GM23338 (cell line): ENCODE measurements at regions not wholly inside any gene's neighbourhood (a gene's known extent, or its start where the extent isn't known, plus 50 kb on each side); places are given as distances from the start of the nearest gene placed in this dataset.

ENCODE experiments used
- ATAC-seq: fragments of 200-7000 bp; cut with Tn5 transposase; 3 replicates; pipeline ENCODE4 v1.9.1; 2020
- DNase-seq: peaks from one replicate; pipeline ENCODE4 v3.0.0-alpha.2; 2015; ENCODE audit warnings: low spot score
- H2AFZ ChIP-seq: fragments of 200-600 bp; sonication (generic); 2 replicates; pipeline ENCODE4 v1.8.0; 2016; ENCODE audit warnings: antibody characterized with exemption, mild to moderate bottlenecking, moderate library complexity
- H3F3A ChIP-seq: fragments of 200-600 bp; sonication (generic); replicated peaks from 2 replicates; pipeline ENCODE4 v1.8.0; 2017; ENCODE audit warnings: antibody characterized with exemption, mixed run types, low read depth
- H3K27ac ChIP-seq: fragments of 200-600 bp; sonication (generic); 2 replicates; pipeline ENCODE4 v1.6.1; 2016; ENCODE audit warnings: low read depth
- H3K27me3 ChIP-seq: fragments of 200-600 bp; sonication (generic); 2 replicates; pipeline ENCODE4 v1.8.0; 2016; ENCODE audit warnings: mild to moderate bottlenecking, mixed run types, moderate library complexity; ENCODE audit not compliant: insufficient read depth
- H3K36me3 ChIP-seq: fragments of 200-600 bp; sonication (generic); 2 replicates; pipeline ENCODE4 v1.8.0; 2016; ENCODE audit warnings: mild to moderate bottlenecking; ENCODE audit not compliant: insufficient read depth
- H3K4me1 ChIP-seq: fragments of 200-600 bp; sonication (generic); 2 replicates; pipeline ENCODE4 v1.8.0; 2016; ENCODE audit warnings: mild to moderate bottlenecking, moderate library complexity; ENCODE audit not compliant: insufficient read depth
- H3K4me2 ChIP-seq: fragments of 200-600 bp; sonication (generic); 2 replicates; pipeline ENCODE4 v1.7.1; 2017; ENCODE audit warnings: mixed run types
- H3K4me3 ChIP-seq: fragments of 200-600 bp; sonication (generic); 2 replicates; pipeline ENCODE4 v1.6.1; 2016; ENCODE audit warnings: mixed run types
- H3K79me2 ChIP-seq: fragments of 200-600 bp; sonication (generic); replicated peaks from 2 replicates; pipeline ENCODE4 v1.8.0; 2017; ENCODE audit warnings: mild to moderate bottlenecking; ENCODE audit not compliant: insufficient read depth
- H3K9me2 ChIP-seq: fragments of 200-600 bp; sonication (generic); 2 replicates; pipeline ENCODE4 v1.8.0; 2017; ENCODE audit not compliant: insufficient read depth
- H4K20me1 ChIP-seq: fragments of 200-600 bp; sonication (generic); replicated peaks from 2 replicates; pipeline ENCODE4 v1.8.0; 2017; ENCODE audit warnings: mild to moderate bottlenecking; ENCODE audit not compliant: insufficient read depth
- H3K27ac Mint-ChIP-seq: 2 replicates; pipeline ENCODE4 v1.8.0; 2020; ENCODE audit warnings: inconsistent platforms, mild to moderate bottlenecking, moderate library complexity, mixed read lengths
- H3K27me3 Mint-ChIP-seq: 3 replicates; pipeline ENCODE4 v1.8.0; 2022; ENCODE audit warnings: low read depth, mild to moderate bottlenecking, moderate library complexity, mixed read lengths, inconsistent platforms; ENCODE audit not compliant: insufficient read depth, poor library complexity
- H3K36me3 Mint-ChIP-seq: 3 replicates; pipeline ENCODE4 v1.8.0; 2021; ENCODE audit warnings: low read depth, mild to moderate bottlenecking, inconsistent platforms, moderate library complexity, mixed read lengths
- H3K4me1 Mint-ChIP-seq: 3 replicates; pipeline ENCODE4 v1.8.0; 2020; ENCODE audit warnings: mild to moderate bottlenecking, inconsistent platforms, mixed read lengths
- H3K4me3 Mint-ChIP-seq: 3 replicates; pipeline ENCODE4 v1.8.0; 2021; ENCODE audit warnings: moderate library complexity, mild to moderate bottlenecking, inconsistent platforms, mixed read lengths
- H3K9me3 Mint-ChIP-seq: 3 replicates; pipeline ENCODE4 v1.8.0; 2020; ENCODE audit warnings: moderate library complexity, mild to moderate bottlenecking, inconsistent platforms, mixed read lengths
- CREB1 ChIP-seq: fragments of 250-450 bp; sonication (Bioruptor Pico); IDR thresholded peaks from 2 replicates; pipeline ENCODE4 v1.5.0; 2020; ENCODE audit warnings: low read depth, mild to moderate bottlenecking, moderate library complexity
- CTCF ChIP-seq, 2 experiments: fragments of 200-600 bp in 1 of 2; sonication (generic) in 1 of 2; conservative IDR thresholded peaks; 2 replicates each; pipeline versions ENCODE4 v1.5.1 to v1.6.1; 2016 to 2017; ENCODE audit warnings: antibody characterized with exemption in 2 of 2, low read depth in 2 of 2, mild to moderate bottlenecking in 2 of 2, moderate library complexity in 1 of 2
- ETS1 ChIP-seq: IDR thresholded peaks from 2 replicates; pipeline ENCODE4 v1.6.1; 2016; ENCODE audit warnings: antibody characterized with exemption
- EZH2 ChIP-seq: fragments of 200-600 bp; sonication (generic); IDR thresholded peaks from one replicate; pipeline ENCODE4 v1.8.0; 2017; ENCODE audit warnings: antibody characterized with exemption, mild to moderate bottlenecking, low read depth; ENCODE audit not compliant: unreplicated experiment
- EZH2phosphoT487 ChIP-seq: fragments of 200-600 bp; sonication (generic); IDR thresholded peaks from one replicate; pipeline ENCODE4 v1.8.1; 2018; ENCODE audit warnings: antibody characterized with exemption; ENCODE audit not compliant: unreplicated experiment
- JUNB ChIP-seq: IDR thresholded peaks from one replicate; pipeline ENCODE4 v1.6.1; 2016; ENCODE audit warnings: antibody characterized with exemption; ENCODE audit not compliant: unreplicated experiment
- NANOG ChIP-seq: IDR thresholded peaks from 2 replicates; pipeline ENCODE4 v1.6.1; 2016; ENCODE audit warnings: antibody characterized with exemption, borderline replicate concordance
- POLR2AphosphoS5 ChIP-seq: IDR thresholded peaks from 2 replicates; pipeline ENCODE4 v1.6.1; 2016; ENCODE audit warnings: antibody characterized with exemption, low read depth
- REST ChIP-seq: IDR thresholded peaks from one replicate; pipeline ENCODE4 v1.6.1; 2018; ENCODE audit warnings: antibody characterized with exemption; ENCODE audit not compliant: unreplicated experiment
- STAT1 ChIP-seq: IDR thresholded peaks from one replicate; pipeline ENCODE4 v1.6.1; 2016; ENCODE audit warnings: antibody characterized with exemption; ENCODE audit not compliant: unreplicated experiment
- ZNF114 ChIP-seq: fragments of 250-450 bp; sonication (Bioruptor Pico); IDR thresholded peaks from 2 replicates; pipeline ENCODE4 v1.5.0; 2020; ENCODE audit warnings: mild to moderate bottlenecking, moderate library complexity
- ZNF331 ChIP-seq: fragments of 250-450 bp; sonication (Bioruptor Pico); IDR thresholded peaks from 2 replicates; pipeline ENCODE4 v1.5.0; 2020; ENCODE audit warnings: low read depth, mild to moderate bottlenecking, moderate library complexity
- ZNF462 ChIP-seq: fragments of 250-450 bp; sonication (Bioruptor Pico); IDR thresholded peaks from 2 replicates; pipeline ENCODE4 v1.5.0; 2020; ENCODE audit warnings: mild to moderate bottlenecking, moderate library complexity

GRCh38 chr5:97418462-97418861 lies 235.4 kb upstream of the RIOK2 start:
- no peak for ATAC-seq

More at GRCh38 chr5:97418462-97418861, 235.4 kb upstream of the RIOK2 start:
- Histone ChIP-seq H3K4me3 (no peak overlapping the region), H3K27ac (no peak overlapping the region), H3F3A (no peaks in the 10 kb centered on the region), H3K27me3 (no peaks in the 10 kb centered on the region), H3K4me2 (no peak overlapping the region), H3K4me1 (0 out of 2 replicates have a peak, but pooled peaks cover 5% of the 10 kb centered on the region), H3K9me2 (no peaks in the 10 kb centered on the region), H2AFZ (no peak overlapping the region; the same call in 1 of the 2 replicates), H3K36me3 (no peaks in the 10 kb centered on the region), H4K20me1 (no peaks in the 10 kb centered on the region), H3K79me2 (no peaks in the 10 kb centered on the region)
- Mint-ChIP-seq H3K9me3 (no peaks in the 10 kb centered on the region), H3K4me1 (peaks cover 6% of the 10 kb centered on the region; the same call in 2 of the 3 replicates), H3K4me3 (no peak overlapping the region), H3K27me3 (no peaks in the 10 kb centered on the region), H3K27ac (no peak overlapping the region; the same call in 1 of the 2 replicates), H3K36me3 (no peaks in the 10 kb centered on the region)
- DNase-seq = no peak
- TF ChIP-seq NANOG = no peak
- TF ChIP-seq EZH2 = no peak
- no peak for TF ChIP-seq ETS1
- no peak for TF ChIP-seq CTCF (conservative IDR thresholded peaks at IDR 0.05; ENCODE audit: low read depth in 2 of 2)
- no peak for TF ChIP-seq POLR2AphosphoS5
- no peak for TF ChIP-seq JUNB
- no peak for TF ChIP-seq ZNF462 (CRISPR knock-in tag)
- TF ChIP-seq CREB1 = no peak
- TF ChIP-seq ZNF114 (CRISPR knock-in tag) = no peak
- no peak for TF ChIP-seq ZNF331
- TF ChIP-seq REST = no peak
- TF ChIP-seq EZH2phosphoT487 = no peak
- TF ChIP-seq STAT1 = no peak
